GM12878 (cell line): ENCODE measurements at regions not wholly inside any gene's neighbourhood (a gene's known extent, or its start where the extent isn't known, plus 50 kb on each side); places are given as distances from the start of the nearest gene placed in this dataset.

Experiments
- ATAC-seq: fragments of 200-7000 bp; cut with Tn5 transposase; 3 replicates; pipeline ENCODE4 v1.9.1; 2020; ENCODE audit warnings: mild to moderate bottlenecking, moderate library complexity
- BruUV-seq: library from RNA; stranded (reverse); fragments of 400-500 nt; replicated peaks from 2 replicates; lab custom pipeline; 2021; lab: Mats Ljungman, UMichigan
- CTCF ChIA-PET: fragments of 300-600 bp; sonication (Branson Sonifier 250); formaldehyde crosslinking; extraction: SDS; loops from one replicate; lab custom pipeline; 2021; ENCODE audit warnings: inconsistent platforms; lab: Yijun Ruan, JAX
- POLR2A ChIA-PET: fragments of 350-600 bp; formaldehyde crosslinking; extraction: SDS; loops from one replicate; lab custom pipeline; 2021; ENCODE audit warnings: inconsistent platforms; lab: Charles Lee
- RAD21 ChIA-PET: fragments of 300-600 bp; sonication (Branson Sonifier 250); formaldehyde crosslinking; loops from one replicate; lab custom pipeline; 2023; ENCODE audit warnings: antibody characterized with exemption; ENCODE audit not compliant: unreplicated experiment; lab: Charles Lee
- SMC1A ChIA-PET: fragments of 300-600 bp; sonication (Branson Sonifier 250); formaldehyde crosslinking; loops from one replicate; lab custom pipeline; 2023; ENCODE audit not compliant: unreplicated experiment, uncharacterized antibody; lab: Charles Lee
- DNase-seq: peaks from one replicate; pipeline ENCODE4 v3.0.0-alpha.2; 2011; ENCODE audit warnings: low read depth, low spot score
- FAIRE-seq: peaks from 3 replicates; lab custom pipeline; 2011; peaks lifted over from hg19 to GRCh38; lab: Jason Lieb, UNC
- H2AFZ ChIP-seq: 2 replicates; pipeline ENCODE4 v1.6.0; 2011; ENCODE audit warnings: low read depth, low read length, control low read depth; ENCODE audit not compliant: control insufficient read depth
- H3K27ac ChIP-seq: 2 replicates; pipeline ENCODE4 v1.5.1; 2011; ENCODE audit warnings: control low read depth; ENCODE audit not compliant: control insufficient read depth, insufficient read depth
- H3K27me3 ChIP-seq, 2 experiments: replicated peaks in 1 of 2; 2 replicates each; pipeline versions ENCODE4 v1.6.0 to v1.6.1; 2011; ENCODE audit warnings: low read length in 1 of 2; ENCODE audit not compliant: control insufficient read depth in 2 of 2, insufficient read depth in 2 of 2
- H3K36me3 ChIP-seq, 2 experiments: 2 replicates each; pipeline ENCODE4 v1.5.1; 2011; ENCODE audit warnings: low read length in 1 of 2; ENCODE audit not compliant: control insufficient read depth in 2 of 2, insufficient read depth in 2 of 2
- H3K4me1 ChIP-seq: 2 replicates; pipeline ENCODE4 v1.6.1; 2011; ENCODE audit warnings: mild to moderate bottlenecking, low read length, moderate library complexity, mixed read lengths; ENCODE audit not compliant: control insufficient read depth, insufficient read depth
- H3K4me2 ChIP-seq: 2 replicates; pipeline ENCODE4 v1.6.0; 2011; ENCODE audit warnings: control low read depth; ENCODE audit not compliant: control insufficient read depth, insufficient read depth
- H3K4me3 ChIP-seq: fragments of 200-600 bp; sonication (generic); 2 replicates; pipeline ENCODE4 v1.5.1; 2016
- H3K79me2 ChIP-seq: 2 replicates; pipeline ENCODE4 v1.6.0; 2011; ENCODE audit warnings: low read length; ENCODE audit not compliant: control insufficient read depth, insufficient read depth
- H3K9ac ChIP-seq: 2 replicates; pipeline ENCODE4 v1.8.0; 2011; ENCODE audit warnings: low read length, control low read depth, mixed read lengths; ENCODE audit not compliant: control insufficient read depth, insufficient read depth
- H3K9me3 ChIP-seq: replicated peaks from 3 replicates; pipeline ENCODE4 v1.5.1; 2011; ENCODE audit warnings: mild to moderate bottlenecking, low read length; ENCODE audit not compliant: control insufficient read depth, insufficient read depth
- H4K20me1 ChIP-seq: 2 replicates; pipeline ENCODE4 v1.6.0; 2011; ENCODE audit not compliant: control insufficient read depth, insufficient read depth
- RUNX3 ChIP-seq: IDR thresholded peaks from 2 replicates; pipeline ENCODE4 v1.6.1; 2012; ENCODE audit warnings: low read length, inconsistent platforms
- WGBS: methylation state at CpG from one replicate; pipeline ENCODE4 v1.1.6; 2016; ENCODE audit warnings: low lambda C conversion rate; ENCODE audit not compliant: insufficient replicate concordance, insufficient coverage; ENCODE audit errors: missing lambda C conversion rate; 5-methylcytosine and 5-hydroxymethylcytosine counted together
- in situ Hi-C: fragments of 300-500 bp; cut with MboI; formaldehyde crosslinking; loops from 9 replicates; pipeline ENCODE4 v1.14.3; 2018; ENCODE audit warnings: mixed read lengths
- intact Hi-C: fragments of 100-400 bp; cut with micrococcal nuclease; formaldehyde crosslinking; loops from one replicate; pipeline ENCODE4 v1.14.2; 2022; ENCODE audit not compliant: unreplicated experiment
- TF ChIP-seq, protein P1 (sequence below): IDR thresholded peaks from 2 replicates; pipeline ENCODE4 v1.6.1; 2012; ENCODE audit warnings: mild to moderate bottlenecking, low read depth, low read length
- TF ChIP-seq, protein P2 (sequence below): fragments of 150-350 bp; IDR thresholded peaks from 2 replicates; pipeline ENCODE4 v1.6.1; 2014; ENCODE audit warnings: mild to moderate bottlenecking, low read depth, low read length

DNA sequence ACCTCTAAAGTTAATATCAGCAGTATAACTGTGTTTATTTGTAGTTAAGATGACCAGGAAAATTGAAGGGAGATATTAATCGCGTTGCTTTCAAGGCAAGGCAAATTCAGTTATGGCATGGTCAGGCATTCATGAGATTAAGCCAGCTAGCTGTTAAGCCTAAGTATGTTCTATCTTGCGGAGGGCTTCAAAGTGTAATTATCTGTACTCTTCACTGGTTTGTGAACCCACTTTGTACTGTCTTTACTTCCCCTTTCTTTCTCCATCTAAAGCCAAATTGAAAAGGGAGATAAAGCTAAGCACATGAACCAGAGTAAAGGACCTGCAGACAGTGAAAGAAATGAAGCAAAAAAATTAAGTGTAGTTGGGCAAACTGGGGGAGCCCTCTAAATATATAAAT lies 483.1 kb upstream of the NRP1 start:
- Histone ChIP-seq H3K4me3 (no peak overlapping the region), H2AFZ (no peak overlapping the region), H3K27ac (no peak overlapping the region)
- RAD21 ChIA-PET = interaction anchor here (0.8 to 1.9 kb wide), 4 partner anchors 10 to 45 kb away, joined by 3 to 6 read pairs (median 4); no protein-coding TSS in a partner anchor
- SMC1A ChIA-PET = interaction anchor here (0.8 to 4.1 kb wide), 5 partner anchors 9 to 324 kb away, joined by 3 to 16 read pairs (median 4); no protein-coding TSS in a partner anchor
- POLR2A ChIA-PET = no interaction called here
- no peak for TF ChIP-seq RUNX3
- TF ChIP-seq, protein P1, sequence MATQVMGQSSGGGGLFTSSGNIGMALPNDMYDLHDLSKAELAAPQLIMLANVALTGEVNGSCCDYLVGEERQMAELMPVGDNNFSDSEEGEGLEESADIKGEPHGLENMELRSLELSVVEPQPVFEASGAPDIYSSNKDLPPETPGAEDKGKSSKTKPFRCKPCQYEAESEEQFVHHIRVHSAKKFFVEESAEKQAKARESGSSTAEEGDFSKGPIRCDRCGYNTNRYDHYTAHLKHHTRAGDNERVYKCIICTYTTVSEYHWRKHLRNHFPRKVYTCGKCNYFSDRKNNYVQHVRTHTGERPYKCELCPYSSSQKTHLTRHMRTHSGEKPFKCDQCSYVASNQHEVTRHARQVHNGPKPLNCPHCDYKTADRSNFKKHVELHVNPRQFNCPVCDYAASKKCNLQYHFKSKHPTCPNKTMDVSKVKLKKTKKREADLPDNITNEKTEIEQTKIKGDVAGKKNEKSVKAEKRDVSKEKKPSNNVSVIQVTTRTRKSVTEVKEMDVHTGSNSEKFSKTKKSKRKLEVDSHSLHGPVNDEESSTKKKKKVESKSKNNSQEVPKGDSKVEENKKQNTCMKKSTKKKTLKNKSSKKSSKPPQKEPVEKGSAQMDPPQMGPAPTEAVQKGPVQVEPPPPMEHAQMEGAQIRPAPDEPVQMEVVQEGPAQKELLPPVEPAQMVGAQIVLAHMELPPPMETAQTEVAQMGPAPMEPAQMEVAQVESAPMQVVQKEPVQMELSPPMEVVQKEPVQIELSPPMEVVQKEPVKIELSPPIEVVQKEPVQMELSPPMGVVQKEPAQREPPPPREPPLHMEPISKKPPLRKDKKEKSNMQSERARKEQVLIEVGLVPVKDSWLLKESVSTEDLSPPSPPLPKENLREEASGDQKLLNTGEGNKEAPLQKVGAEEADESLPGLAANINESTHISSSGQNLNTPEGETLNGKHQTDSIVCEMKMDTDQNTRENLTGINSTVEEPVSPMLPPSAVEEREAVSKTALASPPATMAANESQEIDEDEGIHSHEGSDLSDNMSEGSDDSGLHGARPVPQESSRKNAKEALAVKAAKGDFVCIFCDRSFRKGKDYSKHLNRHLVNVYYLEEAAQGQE = no peak
- TF ChIP-seq, protein P2, sequence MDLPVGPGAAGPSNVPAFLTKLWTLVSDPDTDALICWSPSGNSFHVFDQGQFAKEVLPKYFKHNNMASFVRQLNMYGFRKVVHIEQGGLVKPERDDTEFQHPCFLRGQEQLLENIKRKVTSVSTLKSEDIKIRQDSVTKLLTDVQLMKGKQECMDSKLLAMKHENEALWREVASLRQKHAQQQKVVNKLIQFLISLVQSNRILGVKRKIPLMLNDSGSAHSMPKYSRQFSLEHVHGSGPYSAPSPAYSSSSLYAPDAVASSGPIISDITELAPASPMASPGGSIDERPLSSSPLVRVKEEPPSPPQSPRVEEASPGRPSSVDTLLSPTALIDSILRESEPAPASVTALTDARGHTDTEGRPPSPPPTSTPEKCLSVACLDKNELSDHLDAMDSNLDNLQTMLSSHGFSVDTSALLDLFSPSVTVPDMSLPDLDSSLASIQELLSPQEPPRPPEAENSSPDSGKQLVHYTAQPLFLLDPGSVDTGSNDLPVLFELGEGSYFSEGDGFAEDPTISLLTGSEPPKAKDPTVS = no peak
- TF ChIP-seq, all 136 proteins: peak for 0
- ATAC-seq (peak; percentile 69), FAIRE-seq (no peak), DNase-seq (no peak)
- WGBS = 99% methylated on average over 3 of the region's 3 CpGs
- no peaks in the 10 kb centered on the region for H3K79me2 ChIP-seq
- no peaks in the 10 kb centered on the region for H3K4me1 ChIP-seq
- no peaks in the 10 kb centered on the region for H3K27me3 ChIP-seq
- H3K9me3 ChIP-seq = no peaks in the 10 kb centered on the region
- no peaks in the 10 kb centered on the region for H3K36me3 ChIP-seq
- in situ Hi-C loops = no loop called here
- no peaks in the 10 kb centered on the region for H4K20me1 ChIP-seq
- no peak overlapping the region for H3K9ac ChIP-seq
- CTCF ChIA-PET = interaction anchor here (0.5 kb wide), 1 partner anchor 13 kb away, joined by 3 read pairs; no protein-coding TSS in a partner anchor
- H3K4me2 ChIP-seq = no peak overlapping the region
- intact Hi-C loops = no loop called here
- no TSS peak for BruUV-seq
